CD4-positive, alpha-beta T cell treated with Interleukin-6 for 4 hours (primary cell): ENCODE measurements at regions not wholly inside any gene's neighbourhood (a gene's known extent, or its start where the extent isn't known, plus 50 kb on each side); places are given as distances from the start of the nearest gene placed in this dataset.

Experiments used
- DNase-seq: peaks from one replicate; pipeline ENCODE4 v3.0.0-alpha.2; 2020; ENCODE audit warnings: mixed read lengths

DNA sequence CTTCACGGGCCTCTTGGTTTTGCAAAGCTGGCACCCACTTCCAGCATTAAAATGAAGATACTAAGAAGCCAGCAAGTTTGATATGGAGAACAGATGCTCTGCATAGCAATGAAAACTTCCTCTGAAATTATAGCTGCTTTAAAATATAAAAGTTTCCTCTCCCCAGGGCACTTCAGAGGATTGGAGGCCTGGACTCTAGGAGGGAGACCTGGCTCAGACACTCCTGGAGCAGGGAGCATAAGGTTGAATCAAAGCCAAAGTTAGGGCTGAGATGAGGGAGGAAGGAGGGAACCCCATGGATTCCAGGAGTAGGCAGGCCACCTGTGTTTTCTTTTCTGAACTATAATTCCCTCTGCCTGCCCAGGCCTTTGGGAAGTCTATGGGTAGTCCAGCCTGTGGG lies 176.0 kb upstream of the RPL38 start:
- DNase-seq = no peak

DNA sequence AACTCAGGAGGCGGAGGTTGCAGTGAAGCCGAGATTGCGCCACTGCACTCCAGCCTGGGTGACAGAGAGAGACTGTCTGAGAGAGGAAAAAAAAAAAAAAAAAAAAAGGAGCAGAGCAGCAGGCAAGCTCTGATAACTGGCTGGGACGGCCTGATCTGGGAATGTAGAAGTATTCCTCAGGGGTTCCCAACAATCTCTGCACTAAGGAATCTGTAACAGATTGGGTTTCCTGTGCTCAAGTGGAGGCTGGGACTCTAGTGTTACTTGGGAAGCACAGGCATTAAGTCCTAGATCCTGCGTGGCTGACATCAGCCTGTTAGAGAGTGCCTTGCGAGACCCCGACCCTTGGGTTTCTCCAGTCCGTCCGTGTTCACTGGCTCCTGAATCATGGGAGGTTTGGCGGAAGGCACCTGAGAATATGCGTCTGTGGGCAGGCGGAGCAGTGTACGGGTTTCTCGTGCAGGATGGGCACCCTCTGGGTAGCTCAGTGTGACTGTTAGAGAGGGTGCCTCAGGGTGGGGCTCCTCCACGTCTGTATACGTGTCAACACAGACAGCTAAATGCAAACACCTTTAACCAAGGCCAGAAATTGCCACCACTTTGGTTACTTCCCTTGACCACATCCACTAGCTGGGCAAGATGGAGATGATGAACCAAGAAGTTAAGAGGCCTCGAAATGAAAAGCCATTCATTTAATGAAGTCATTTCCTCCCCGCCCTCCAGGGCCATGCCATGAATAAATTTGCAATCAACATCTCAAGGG lies 174.9 kb upstream of the RPL38 start:
- DNase-seq = no peak

DNA sequence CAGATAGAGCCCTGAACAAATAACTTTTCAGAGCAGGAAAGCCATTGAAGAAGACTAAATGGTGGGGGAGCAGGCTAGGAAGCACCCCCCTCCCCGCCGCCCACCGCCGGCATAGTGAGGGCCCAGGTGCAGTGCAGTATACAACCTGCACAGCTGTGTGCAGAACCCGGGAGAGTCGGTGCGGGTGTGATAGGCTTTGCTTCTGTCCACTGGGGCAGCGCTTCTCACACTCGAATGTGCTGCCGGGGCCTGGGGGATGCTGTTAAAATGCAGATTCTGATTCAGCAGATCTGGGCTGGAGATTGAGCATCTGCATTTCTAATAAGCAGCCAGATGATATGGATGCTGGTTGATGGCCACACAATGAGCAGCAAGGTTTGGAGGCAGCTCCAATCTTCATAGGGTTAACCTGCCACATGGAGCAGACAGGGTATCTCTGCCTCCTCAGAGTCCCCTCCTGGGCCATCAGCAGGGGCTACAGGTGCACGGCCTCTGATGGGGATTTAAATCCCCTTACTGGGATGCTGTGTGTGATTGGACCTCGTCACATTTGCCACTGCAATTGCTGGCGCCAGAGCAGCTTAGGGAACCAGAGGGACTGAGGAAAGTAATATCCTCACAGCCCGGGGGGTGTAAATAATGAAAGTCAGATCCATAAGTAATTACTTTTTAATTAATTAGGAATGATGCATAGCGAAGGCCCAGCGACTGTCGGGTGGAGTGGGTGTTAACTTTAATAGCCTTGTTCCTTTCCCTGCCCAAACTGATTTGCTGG lies 172.0 kb upstream of the RPL38 start:
- DNase-seq = no peak

DNA sequence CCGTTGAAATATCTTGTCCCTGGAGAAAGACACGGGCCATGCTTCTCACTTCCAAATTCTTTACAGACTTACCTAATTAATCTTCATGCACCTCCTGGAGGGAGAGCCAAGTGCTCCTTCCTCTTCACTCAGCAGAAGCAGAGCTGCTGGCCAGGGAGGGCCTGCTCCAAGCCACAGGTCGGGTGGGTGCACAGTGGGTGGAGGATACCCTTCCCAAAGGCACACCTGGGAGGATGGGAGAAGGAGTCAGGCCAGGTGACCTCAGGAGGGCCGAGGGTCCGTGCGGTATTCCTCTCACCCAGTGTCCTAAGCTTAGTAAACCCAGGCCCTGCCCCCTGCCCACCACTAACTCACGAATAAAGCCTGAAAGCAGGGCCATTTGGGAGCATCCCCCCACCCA lies 171.3 kb upstream of the RPL38 start:
- DNase-seq = no peak

DNA sequence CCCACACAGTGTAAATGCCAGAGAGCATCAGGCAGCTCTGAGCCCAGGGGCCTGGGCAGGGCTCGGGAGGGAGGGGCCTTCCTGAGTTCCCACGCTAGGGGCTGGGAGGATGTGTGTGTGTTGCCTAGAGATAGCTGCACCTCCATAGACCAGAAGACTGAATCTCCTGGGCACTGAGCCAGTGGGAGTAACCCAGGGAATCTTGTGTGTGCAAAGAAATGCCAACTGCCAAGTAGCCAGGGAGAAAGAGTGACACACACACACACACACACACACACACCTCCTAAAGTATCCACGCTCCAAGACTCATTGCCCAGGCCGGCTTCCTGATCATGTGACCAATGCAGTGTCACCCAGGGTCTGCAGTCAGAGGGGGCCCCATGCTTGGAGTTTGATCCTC lies 166.2 kb upstream of the RPL38 start:
- DNase-seq = no peak

DNA sequence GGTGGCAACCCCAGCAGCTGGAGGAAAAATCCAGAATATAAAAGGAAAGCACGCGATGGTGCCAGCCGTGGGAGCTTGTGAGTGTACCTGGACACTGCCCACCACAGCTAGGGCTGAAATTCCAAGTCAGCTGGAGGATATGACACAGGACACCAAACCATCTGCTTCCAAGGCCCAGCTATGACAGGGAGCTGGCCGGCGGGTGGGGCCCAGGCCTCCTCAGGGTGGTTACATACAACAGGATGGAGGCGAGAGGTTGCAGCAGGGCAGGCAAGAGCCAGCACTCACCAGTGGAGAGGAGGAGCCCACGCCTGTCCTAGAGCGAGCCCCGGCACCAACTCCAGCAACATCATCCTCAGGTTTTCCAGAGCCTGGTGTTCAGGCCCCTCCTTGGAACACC lies 163.2 kb upstream of the RPL38 start:
- DNase-seq = no peak

DNA sequence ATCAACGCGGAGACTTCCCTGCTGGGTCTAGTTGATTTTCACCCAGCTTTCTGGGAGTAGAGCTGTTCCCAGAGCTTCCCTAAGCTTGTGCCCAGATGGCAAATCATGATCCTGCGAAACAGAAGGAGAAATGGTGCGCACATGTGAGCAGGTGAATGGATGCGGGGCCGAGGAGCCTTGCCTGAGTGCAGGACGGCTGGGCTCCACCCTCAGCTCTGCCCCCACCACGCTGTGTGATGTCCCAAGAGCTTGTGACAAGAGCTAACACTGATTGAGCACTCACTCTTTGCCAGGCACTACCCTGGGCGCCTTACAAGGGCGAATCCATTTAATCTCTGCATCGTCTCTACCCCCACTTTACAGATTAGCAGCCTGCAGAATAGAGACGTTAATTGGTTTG lies 162.7 kb upstream of the RPL38 start:
- DNase-seq = no peak

DNA sequence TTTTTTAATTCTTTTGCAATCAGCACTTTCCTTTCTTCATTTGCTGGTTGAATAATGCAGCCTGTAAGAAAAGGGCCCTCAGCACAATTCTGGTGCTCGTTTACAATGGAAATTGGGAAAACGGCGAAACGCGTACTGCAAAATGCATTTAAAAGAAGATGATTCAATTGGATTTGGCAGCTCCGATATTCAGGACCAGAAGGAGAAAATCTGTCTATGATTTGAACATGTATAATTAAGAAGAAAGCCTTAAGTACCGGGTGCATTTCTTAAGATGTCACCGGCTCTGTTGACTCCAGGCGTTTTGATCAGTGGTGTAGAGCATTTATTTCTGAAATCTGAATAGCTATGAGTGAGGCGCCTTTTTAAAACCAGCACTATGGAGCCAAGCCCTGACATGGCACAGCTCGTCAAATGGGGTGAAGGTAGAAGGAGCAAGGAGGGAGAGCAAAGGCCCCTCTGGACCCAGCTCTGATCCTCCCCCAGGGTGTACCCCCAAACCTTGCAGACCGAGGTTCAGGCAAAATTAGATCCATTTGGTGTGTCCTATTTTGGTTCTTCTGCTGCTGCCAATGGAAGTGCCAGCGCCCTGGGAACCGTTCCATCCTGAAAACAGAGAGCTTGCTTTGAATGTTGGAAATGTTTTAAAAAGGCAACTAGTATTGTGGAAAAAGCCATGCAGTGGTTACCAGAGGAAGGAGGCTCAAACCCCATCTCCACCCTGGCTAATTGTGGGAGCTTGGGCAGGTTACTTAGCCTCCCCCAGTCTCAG lies 161.4 kb upstream of the RPL38 start:
- no peak for DNase-seq

DNA sequence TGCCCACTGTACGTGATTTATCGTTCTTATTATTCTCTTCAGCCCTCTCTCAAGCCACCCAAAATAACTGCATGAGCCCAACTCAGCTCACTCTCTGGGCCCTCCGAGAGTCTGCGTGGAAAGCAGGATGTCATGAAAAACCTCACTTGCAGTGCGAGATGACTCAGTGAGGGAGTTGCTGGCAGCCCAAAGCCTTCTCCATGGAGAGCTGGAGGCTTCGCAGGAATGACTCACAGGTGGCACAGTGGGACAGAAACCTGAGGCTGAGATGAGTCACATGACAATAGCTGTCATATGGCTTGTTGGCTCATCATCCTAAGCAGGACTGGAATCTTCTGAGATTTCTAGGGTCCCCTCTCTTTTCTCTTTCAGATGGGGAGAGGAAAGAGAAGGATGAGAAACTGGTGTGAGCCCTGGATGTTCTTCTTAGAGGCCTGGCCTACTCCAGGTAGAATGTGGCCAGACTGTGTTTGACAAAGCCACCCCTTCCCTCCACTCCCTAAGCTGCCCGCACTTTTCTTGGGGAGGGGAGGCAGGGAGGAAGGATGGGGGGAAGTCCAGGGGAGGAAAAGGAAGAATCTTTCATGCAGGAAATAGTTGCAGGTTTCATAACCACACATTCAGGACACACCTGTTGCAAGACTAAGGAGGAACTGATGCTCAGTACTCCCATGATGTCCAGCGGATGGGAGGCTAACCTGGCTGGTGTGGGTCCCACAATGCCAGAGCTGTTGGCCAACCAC lies 160.6 kb upstream of the RPL38 start:
- no peak for DNase-seq

DNA sequence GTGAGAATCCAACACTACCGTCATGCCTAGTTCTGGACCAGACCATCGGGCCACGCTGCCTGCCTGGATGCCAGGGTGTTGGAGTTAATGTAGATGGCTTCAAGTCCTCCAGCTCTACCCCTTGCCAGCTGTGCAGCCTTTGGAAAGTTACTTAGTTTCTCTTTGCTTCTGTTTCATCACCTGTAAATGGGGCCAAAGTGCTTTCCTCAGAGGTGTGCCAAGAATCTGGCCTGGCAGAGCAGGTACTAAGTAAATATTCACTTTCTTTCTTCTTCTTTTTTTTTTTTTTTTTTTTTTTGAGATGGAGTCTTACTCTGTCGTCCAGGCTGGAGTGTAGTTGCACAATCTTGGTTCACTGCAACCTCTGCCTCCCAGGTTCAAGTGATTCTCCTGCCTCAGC lies 159.5 kb upstream of the RPL38 start:
- DNase-seq = no peak

DNA sequence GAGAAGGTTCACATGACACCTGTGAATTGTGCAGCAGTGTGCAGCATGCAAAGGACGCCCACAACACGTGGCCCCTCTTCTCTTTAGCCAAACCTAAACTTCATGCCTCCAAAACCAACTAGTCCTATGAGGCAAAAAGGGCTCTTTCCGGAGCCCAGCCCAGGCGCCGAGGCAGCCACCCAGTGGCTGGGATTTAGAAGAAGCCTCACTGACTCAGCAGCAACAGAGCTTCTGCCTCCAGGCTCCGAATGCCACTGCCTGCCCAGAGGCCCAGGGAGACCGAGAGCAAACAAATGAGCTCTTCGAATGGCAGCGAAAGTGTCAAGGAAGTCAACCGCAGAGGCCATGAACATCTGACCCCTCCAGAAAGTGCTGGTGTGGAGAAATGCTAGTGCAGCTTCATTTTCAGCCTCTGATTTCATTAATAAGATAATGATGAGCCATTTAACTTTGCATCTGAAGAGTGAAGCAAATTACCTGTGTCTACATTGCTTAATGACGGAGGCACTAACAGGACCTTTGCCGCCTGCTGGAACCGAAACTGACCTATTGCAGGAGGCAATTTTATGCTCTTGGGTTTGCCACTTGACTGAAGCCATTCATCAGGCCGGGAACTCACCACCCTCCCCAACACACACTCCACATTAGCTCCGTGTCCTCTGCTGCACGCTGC lies 157.7 kb upstream of the RPL38 start:
- no peak for DNase-seq

DNA sequence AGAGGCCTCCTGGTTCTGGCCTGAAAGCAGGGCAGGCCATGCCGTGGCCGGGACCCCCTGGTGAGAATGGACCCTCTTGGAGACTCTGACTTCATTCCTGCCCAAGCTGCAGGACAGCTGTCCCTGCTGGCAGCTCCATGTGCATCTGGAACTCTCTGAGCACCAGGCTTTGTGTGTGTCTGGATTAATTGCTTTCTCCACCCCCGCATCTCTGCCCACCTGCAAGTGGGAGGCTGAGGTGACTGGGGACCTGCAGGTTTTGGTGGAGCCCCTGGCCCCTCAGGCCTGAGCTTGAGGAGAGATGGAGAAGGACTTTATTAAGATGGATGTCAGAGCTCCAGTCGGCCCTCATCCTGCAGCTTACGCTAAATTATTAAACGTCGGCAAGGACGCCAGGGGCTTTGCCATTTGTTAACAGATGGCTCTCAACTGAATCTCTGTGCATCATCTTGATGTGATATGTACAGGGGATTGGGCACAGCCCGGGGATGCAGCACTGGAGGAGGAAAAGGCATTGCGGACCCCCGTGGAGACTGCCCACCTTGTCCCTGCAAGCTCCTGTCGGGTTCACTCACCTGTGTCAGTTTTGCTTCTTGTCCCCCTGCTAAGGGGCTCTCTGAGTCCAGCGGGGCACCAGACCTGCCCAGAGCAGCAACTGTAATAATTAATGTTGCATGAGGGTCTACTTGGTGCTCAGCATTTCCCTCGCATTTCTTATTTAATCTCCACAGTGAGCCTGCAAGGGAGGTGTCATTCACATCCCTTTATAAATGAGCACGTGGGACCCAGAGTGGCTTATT lies 154.1 kb upstream of the RPL38 start:
- no peak for DNase-seq

DNA sequence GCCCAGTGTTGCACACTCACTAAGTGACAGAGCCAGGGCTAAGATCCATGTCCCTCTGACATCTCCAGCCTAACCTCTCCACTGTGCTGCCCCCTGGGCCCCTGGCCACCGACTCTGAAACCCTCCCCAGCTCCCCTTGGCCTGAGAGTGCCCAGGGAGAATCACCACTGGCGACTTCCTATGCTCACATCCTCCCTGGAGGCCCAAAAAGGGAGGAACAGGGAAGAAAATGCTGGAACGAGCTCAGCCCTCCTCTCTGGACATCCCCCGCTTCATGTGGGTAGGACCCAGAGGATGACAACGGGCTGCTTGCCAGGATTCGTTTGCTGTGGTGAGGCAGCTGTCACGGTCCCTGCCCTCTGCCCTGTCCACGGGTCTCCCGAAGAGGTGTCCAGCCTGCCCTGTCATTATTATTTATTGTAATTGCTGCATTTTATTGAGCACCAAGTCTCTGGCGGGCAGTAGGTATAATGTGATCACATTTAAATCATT lies 153.5 kb upstream of the RPL38 start:
- no peak for DNase-seq

DNA sequence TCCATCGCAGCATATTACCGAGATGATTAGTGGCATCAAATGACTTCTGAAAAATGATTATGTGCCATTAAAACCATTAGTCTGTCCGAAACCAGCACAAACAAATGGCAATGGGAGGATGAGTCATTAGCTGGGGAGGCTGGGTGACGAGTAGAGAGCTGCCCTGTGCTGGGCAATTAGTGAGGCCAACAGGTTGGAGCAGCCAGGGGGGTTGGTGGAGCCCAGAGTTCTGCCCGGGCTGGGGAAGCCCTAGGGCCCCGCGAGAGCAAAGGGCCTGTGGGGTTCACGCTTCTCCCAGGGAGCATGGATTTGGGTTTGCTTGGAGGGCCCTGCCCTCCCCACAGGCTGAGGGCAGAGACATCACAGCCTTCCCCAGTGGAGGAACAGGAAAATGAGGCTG lies 152.1 kb upstream of the RPL38 start:
- no peak for DNase-seq

DNA sequence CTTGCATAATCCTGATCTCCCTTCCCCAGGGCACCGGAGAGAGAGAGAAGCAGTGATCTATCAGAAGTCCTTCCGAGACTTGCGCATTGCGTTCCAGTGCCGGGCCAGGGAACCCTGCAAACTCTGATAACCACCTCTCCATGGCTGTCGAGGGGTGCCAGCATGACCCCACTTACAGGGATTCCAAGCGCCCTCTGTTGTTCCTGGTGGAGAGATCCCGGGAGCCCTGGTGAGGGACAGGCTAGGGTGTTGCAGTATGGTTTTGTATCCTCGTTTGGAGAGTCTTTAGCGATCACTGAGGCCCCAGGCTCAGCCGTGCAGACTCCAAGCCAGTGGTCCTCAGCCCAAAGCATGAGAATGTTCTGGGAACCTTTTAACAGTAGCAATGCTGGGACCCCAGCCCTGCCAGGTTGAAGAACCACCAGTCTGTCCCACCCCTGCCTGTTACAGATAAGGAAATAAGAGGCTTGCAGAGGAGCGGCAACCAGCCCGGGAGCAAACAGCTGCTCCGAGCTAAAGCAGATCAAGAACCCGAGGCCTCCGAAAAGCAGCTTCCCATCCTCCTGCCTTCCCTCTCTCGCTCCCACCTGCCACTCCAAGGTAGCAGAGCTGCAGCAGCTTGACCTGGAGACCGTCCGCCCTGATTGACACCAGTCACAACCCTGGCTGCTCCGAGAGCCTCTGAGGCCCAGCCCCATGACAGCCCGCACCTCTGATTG lies 150.3 kb upstream of the RPL38 start:
- DNase-seq = no peak

DNA sequence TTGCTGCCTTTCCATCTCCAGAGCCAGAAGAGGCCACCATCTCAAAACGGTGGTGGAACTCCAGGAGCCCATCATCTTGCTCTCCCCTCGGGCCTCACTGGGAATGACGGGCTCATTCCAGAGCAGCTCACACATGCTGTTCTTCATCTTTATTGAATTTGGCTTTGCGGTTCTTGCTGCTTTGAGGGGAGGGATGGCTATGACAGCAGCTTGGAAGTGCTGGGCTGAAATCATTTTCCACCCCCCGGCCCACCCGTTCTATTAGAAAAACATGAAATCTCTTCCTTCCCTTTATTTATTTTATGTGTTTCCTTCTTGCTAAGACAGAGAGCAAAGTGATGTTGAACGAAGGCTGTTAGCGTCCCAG lies 149.8 kb upstream of the RPL38 start:
- no peak for DNase-seq

DNA sequence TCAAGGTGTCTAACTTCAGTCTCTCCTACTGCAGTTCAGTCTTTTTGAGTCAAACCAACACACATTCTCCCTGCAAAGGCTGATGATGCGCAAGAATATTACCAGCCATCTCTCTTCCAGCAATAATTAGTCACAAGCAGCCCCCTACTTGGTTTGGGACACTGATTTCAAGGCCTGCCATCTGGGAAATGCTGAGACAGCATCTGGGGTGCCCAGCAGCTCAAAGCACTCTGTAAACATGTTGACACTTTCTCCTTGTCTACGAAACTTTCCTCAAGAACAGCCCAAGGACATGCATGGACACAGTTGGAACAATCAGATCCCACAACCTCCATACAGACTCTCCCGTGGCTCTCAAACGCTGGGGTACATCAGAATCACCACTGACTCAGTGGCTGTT lies 149.2 kb upstream of the RPL38 start:
- DNase-seq = no peak

DNA sequence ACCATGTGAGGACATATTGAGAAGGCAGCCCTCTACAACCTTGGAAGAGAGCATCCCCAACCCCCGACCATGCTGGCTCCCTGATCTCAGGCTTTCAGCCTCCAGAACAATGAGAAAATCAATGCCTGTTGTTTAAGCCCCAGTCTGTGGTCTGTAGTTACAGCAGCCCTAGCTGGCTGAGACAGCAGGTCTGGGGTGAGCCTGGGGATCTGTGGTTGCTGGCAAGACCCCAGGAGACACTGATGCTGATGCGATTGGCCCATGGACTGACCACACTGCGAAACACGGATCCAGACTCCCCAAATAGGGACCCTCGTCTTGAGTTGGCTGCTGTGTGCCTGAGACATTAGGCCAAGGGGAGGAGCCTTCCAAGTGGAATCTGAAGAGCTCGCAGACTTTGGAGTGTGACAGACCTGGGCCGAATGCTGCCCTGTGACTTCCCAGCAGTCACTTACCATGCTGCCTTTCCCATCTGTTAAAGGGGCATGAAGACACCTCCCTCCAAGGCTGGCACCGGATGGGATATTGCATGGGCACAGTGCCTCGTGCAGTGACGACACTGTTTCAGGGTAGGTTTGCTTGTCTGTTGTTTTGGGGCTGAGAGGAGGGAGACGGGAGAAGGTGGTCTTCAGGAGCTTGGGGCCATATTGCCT lies 147.8 kb upstream of the RPL38 start:
- no peak for DNase-seq

DNA sequence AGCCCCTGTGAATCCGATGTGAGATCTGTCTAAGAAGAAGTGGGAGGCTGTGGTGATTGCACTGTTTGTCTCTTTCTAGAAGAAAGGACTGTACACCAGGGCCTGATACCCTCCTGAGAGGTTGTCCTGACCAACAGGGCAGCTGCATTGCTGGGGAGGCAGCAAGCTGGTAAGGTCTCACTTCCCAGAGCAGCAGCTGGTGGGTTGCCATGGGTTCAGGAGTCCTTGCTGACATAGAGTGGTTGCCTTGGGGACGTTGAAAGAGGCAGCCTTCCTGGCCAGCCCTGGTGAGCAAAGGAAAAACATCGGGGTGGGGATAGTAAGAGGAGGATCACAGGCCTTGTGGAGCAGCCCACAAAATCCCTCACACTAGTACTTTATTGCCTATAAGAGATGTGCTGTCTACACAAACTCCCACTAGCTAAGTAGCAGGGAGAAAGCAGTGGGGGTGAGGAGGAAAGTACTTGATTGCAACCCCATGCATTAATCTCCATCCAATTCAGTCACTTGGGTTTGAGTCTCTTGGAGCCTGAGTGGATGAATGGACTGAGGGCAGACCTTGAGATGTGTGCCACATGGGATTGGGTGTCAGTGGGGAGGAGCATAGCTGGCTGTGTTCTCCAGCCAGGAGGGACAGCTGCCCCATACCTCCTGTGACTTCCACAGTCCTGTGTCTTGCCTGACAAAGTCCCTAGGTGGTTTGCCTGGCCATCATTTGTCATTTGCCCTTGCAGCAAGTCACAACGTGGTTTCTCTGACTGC lies 143.8 kb upstream of the RPL38 start:
- no peak for DNase-seq

DNA sequence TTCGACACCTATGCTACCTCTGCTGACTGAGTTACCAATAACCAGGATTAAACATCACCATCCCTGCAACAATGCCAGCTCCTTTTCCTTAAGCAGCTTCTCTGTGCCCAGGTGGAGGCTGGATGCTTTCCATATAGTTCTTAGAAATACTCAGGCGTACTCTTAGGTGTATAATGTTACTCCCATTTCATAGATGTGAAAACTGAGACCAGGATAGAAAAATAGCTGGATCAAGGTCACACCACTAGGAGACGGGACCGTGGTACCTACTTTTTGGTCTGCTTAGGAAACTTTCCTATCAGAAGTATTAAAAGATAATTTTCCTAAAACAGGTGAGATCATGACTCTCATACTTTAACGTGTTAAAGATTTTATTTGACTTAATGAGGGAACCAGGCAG lies 141.7 kb upstream of the RPL38 start:
- no peak for DNase-seq
